Activated CD8-positive, alpha-beta T cell treated with anti-CD3 and anti-CD28 coated beads for 36 hours (primary cell): ENCODE measurements at regions not wholly inside any gene's neighbourhood (a gene's known extent, or its start where the extent isn't known, plus 50 kb on each side); places are given as distances from the start of the nearest gene placed in this dataset.

Experiments used
- ATAC-seq: fragments of 200-7000 bp; cut with Tn5 transposase; one replicate; pipeline ENCODE4 v1.10.0; 2021; ENCODE audit warnings: mild to moderate bottlenecking, moderate library complexity
- CTCF ChIA-PET: fragments of 350-600 bp; sonication (Branson Sonifier 250); formaldehyde crosslinking; loops from one replicate; lab custom pipeline; 2021; ENCODE audit warnings: antibody characterized with exemption; lab: Charles Lee
- POLR2A ChIA-PET: fragments of 350-600 bp; sonication (Branson Sonifier 250); formaldehyde crosslinking; loops from one replicate; lab custom pipeline; 2021; ENCODE audit warnings: antibody characterized with exemption; lab: Charles Lee
- DNase-seq: peaks from one replicate; pipeline ENCODE4 v3.0.0-alpha.2; 2020
- H3K27ac Mint-ChIP-seq: one replicate; pipeline ENCODE4 v1.8.0; 2021; ENCODE audit warnings: mild to moderate bottlenecking, mixed read lengths
- H3K27me3 Mint-ChIP-seq: one replicate; pipeline ENCODE4 v1.8.0; 2021; ENCODE audit warnings: mixed read lengths
- H3K36me3 Mint-ChIP-seq: one replicate; pipeline ENCODE4 v1.8.0; 2021; ENCODE audit warnings: low read depth, mixed read lengths
- H3K4me1 Mint-ChIP-seq: one replicate; pipeline ENCODE4 v1.8.0; 2021; ENCODE audit warnings: low read depth, mixed read lengths
- H3K4me3 Mint-ChIP-seq: one replicate; pipeline ENCODE4 v1.8.0; 2021; ENCODE audit warnings: mild to moderate bottlenecking, moderate library complexity, mixed read lengths
- H3K9me3 Mint-ChIP-seq: one replicate; pipeline ENCODE4 v1.8.0; 2021; ENCODE audit warnings: mixed read lengths
- intact Hi-C: fragments of 100-400 bp; cut with micrococcal nuclease; formaldehyde crosslinking; loops from one replicate; pipeline ENCODE4 v1.10.0; 2022
- TF ChIP-seq, protein P1 (sequence below): fragments of 200-600 bp; IDR thresholded peaks from one replicate; pipeline ENCODE4 v1.8.0; 2022; ENCODE audit warnings: antibody characterized with exemption, mild to moderate bottlenecking

DNA sequence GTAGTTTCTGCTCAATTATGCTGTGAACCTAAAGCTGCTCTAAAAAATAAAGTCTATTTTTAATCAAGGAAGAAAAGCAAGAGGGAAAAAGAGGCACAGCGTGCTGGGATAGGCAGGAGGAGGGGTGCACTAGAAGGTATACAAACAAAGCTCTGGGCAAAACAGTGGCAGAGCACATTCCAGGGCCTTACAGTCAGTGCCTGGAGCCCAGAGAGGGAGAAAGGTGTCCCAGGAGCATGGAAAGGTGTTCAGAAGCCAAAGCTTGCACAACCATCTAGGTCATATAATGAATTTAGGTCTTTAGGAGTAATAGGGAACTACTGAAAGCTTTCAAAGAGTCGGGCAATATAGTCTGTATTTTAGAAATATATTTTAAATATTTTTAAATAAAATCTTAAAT, 163.6 kb upstream of the PALMD start:
- TF ChIP-seq, protein P1, sequence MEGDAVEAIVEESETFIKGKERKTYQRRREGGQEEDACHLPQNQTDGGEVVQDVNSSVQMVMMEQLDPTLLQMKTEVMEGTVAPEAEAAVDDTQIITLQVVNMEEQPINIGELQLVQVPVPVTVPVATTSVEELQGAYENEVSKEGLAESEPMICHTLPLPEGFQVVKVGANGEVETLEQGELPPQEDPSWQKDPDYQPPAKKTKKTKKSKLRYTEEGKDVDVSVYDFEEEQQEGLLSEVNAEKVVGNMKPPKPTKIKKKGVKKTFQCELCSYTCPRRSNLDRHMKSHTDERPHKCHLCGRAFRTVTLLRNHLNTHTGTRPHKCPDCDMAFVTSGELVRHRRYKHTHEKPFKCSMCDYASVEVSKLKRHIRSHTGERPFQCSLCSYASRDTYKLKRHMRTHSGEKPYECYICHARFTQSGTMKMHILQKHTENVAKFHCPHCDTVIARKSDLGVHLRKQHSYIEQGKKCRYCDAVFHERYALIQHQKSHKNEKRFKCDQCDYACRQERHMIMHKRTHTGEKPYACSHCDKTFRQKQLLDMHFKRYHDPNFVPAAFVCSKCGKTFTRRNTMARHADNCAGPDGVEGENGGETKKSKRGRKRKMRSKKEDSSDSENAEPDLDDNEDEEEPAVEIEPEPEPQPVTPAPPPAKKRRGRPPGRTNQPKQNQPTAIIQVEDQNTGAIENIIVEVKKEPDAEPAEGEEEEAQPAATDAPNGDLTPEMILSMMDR: no peak
- Mint-ChIP-seq H3K4me1 (no peaks in the 10 kb centered on the region), H3K36me3 (no peaks in the 10 kb centered on the region), H3K27ac (no peak overlapping the region), H3K4me3 (no peak overlapping the region), H3K9me3 (no peaks in the 10 kb centered on the region), H3K27me3 (peaks cover 15% of the 10 kb centered on the region)
- CTCF ChIA-PET: interaction anchor here (0.8 to 3.7 kb wide), 6 partner anchors 9 to 688 kb away, joined by 3 to 14 read pairs (median 6); no protein-coding TSS in a partner anchor
- intact Hi-C loops: loop anchor here (10.0 kb wide), 1 partner anchor 687 kb away; no protein-coding TSS in a partner anchor
- POLR2A ChIA-PET: no interaction called here
- ATAC-seq (no peak), DNase-seq (no peak)

DNA sequence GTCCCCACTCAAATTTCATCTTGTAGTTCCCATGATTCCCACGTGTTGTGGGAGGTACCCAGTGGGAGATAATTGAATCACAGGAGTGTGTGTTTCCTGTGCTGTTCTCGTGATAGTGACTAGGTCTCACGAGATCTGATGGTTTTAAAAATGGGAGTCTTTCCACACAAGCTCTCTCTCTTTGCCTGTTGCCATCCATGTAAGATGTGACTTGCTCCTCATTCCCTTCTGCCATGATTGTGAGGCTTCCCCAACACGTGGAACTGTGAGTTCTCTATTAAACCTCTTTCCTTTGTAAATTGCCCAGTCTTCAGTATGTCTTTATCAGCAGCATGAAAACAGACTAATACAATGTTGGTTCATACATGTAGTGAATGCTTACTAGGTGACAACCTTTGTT, 163.2 kb upstream of the PALMD start:
- CTCF ChIA-PET: interaction anchor here (1.1 to 3.7 kb wide), 5 partner anchors 10 to 688 kb away, joined by 4 to 14 read pairs (median 7); no protein-coding TSS in a partner anchor
- Mint-ChIP-seq H3K9me3 (no peaks in the 10 kb centered on the region), H3K4me1 (no peaks in the 10 kb centered on the region), H3K27me3 (peaks cover 15% of the 10 kb centered on the region), H3K27ac (no peak overlapping the region), H3K36me3 (no peaks in the 10 kb centered on the region), H3K4me3 (no peak overlapping the region)
- ATAC-seq: no peak
- intact Hi-C loops: loop anchor here (10.0 kb wide), 1 partner anchor 688 kb away; no protein-coding TSS in a partner anchor
- DNase-seq: no peak
- POLR2A ChIA-PET: no interaction called here
- TF ChIP-seq, protein P1: no peak

DNA sequence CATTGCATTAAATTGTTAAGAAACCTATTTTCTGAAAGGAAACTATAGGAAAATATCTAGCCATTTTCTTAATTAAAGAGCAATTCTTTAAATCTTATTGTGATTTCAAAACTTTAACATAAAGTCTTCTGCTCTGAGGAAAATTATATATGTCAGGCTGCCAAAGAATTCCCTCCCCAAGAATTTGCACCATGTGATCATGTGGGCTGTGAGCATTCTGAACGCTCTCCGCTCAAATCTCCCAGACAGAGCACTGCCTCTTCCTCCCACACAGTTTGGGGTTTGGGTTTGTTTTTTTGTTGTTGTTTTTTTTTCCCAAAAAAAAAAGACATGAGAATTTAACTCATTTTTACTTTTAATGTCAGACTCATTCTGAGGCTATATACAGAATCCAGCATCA, 155.9 kb upstream of the PALMD start:
- no peak for DNase-seq
- Mint-ChIP-seq H3K27me3 (peaks cover 5% of the 10 kb centered on the region), H3K4me3 (no peak overlapping the region), H3K27ac (no peak overlapping the region), H3K36me3 (no peaks in the 10 kb centered on the region), H3K4me1 (no peaks in the 10 kb centered on the region), H3K9me3 (no peaks in the 10 kb centered on the region)
- ATAC-seq: no peak
- POLR2A ChIA-PET: no interaction called here
- intact Hi-C loops: no loop called here
- CTCF ChIA-PET: no interaction called here
- TF ChIP-seq, protein P1: no peak

DNA sequence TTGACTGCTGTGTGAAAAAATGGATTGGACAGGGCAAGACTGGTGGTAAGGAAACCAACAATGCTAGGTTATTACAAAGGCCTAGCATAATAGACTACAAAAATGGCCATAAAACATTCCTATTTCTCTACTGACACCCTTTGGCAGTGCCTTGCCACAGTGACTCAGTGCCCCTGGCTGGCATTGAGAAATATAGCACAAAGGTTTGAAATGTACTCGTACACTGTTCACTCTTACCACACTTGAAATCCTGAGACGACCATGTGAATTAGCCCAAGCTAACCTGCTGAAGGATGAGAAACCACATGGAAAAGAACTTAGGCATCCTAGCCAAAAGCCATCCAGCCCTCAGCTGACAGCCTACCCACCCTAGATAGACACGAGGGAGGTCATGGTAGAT, 149.8 kb upstream of the PALMD start:
- no peaks in the 10 kb centered on the region for H3K36me3 Mint-ChIP-seq
- intact Hi-C loops: no loop called here
- TF ChIP-seq, protein P1: no peak
- H3K4me3 Mint-ChIP-seq: no peak overlapping the region
- no peak for DNase-seq
- no peak overlapping the region for H3K27ac Mint-ChIP-seq
- no peaks in the 10 kb centered on the region for H3K9me3 Mint-ChIP-seq
- POLR2A ChIA-PET: no interaction called here
- no peaks in the 10 kb centered on the region for H3K4me1 Mint-ChIP-seq
- CTCF ChIA-PET: no interaction called here
- no peak for ATAC-seq
- H3K27me3 Mint-ChIP-seq: peaks cover 6% of the 10 kb centered on the region

DNA sequence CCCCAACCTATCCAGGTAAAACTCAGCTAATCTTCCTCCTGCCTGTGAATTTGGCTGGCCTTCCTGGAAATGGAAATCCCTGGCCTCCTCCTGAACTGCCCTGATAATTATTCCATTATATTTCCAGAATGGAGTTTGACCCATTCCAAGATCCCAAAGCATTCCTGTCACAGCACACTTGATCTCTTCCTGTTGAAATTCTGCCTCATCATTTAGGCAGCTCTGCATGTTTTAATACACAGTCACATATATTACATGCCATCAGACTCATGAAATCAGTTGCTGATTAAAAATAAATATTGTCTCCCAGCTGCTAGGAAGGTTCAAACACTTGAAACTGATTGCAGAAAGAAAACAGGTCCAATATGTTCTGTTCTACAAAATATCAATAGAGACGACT, 148.2 kb upstream of the PALMD start:
- TF ChIP-seq, protein P1: no peak
- ChIA-PET CTCF (interaction anchor here (0.7 to 1.3 kb wide), 3 partner anchors 9 to 37 kb away, joined by 3 read pairs; no protein-coding TSS in a partner anchor), POLR2A (interaction anchor here (0.6 kb wide), 1 partner anchor 532 kb away, joined by 3 read pairs; no protein-coding TSS in a partner anchor)
- no peaks in the 10 kb centered on the region for H3K9me3 Mint-ChIP-seq
- H3K27ac Mint-ChIP-seq: no peak overlapping the region
- H3K27me3 Mint-ChIP-seq: peaks cover 6% of the 10 kb centered on the region
- H3K4me1 Mint-ChIP-seq: no peaks in the 10 kb centered on the region
- intact Hi-C loops: no loop called here
- DNase-seq (no peak), ATAC-seq (no peak)
- no peak overlapping the region for H3K4me3 Mint-ChIP-seq
- H3K36me3 Mint-ChIP-seq: no peaks in the 10 kb centered on the region
